Thyroid gland (tissue), 4 donors: ENCODE measurements at regions not wholly inside any gene's neighbourhood (a gene's known extent, or its start where the extent isn't known, plus 50 kb on each side); places are given as distances from the start of the nearest gene placed in this dataset.

ENCODE experiments used
- DNase-seq, 2 donors: peaks; one replicate each; pipeline ENCODE4 v3.0.0-alpha.2; 2019
- H3K27ac ChIP-seq, 3 donors: fragments of 200-600 bp; sonication (generic); 1 replicate in 2 of 3; 2 replicates in 1 of 3; pipeline ENCODE4 v1.5.1; 2016 to 2019; ENCODE audit warnings: mild to moderate bottlenecking in 1 of 3, moderate library complexity in 1 of 3
- H3K27me3 ChIP-seq: fragments of 200-600 bp; sonication (generic); one replicate; pipeline ENCODE4 v1.5.1; 2019
- H3K36me3 ChIP-seq, 2 donors: fragments of 200-600 bp; sonication (generic); one replicate each; pipeline ENCODE4 v1.5.1; 2016 to 2019
- H3K4me1 ChIP-seq, 2 donors: fragments of 200-600 bp; sonication (generic); one replicate each; pipeline ENCODE4 v1.5.1; 2017 to 2019
- H3K4me3 ChIP-seq, 3 donors: fragments of 200-600 bp; sonication (generic); replicated peaks in 1 of 3; 1 replicate in 2 of 3; 2 replicates in 1 of 3; pipeline ENCODE4 v1.5.1; 2016; ENCODE audit warnings: mild to moderate bottlenecking in 1 of 3
- H3K9me3 ChIP-seq: fragments of 200-600 bp; sonication (generic); one replicate; pipeline ENCODE4 v1.5.1; 2017
- CTCF ChIP-seq, 6 experiments: fragments of 200-600 bp in 3 of 6; fragments of 450-650 bp in 3 of 6; sonication (generic) in 3 of 6; IDR thresholded peaks; one replicate each; pipeline ENCODE4 v1.5.1; 2016 to 2019; ENCODE audit warnings: antibody characterized with exemption in 6 of 6, mild to moderate bottlenecking in 2 of 6, inconsistent platforms in 1 of 6, moderate library complexity in 1 of 6
- POLR2A ChIP-seq, 2 donors: fragments of 450-650 bp; IDR thresholded peaks; one replicate each; pipeline ENCODE4 v1.6.1; 2017; ENCODE audit warnings: antibody characterized with exemption in 2 of 2, mild to moderate bottlenecking in 2 of 2, moderate library complexity in 1 of 2
- WGBS, 2 donors: methylation state at CpG; one replicate each; pipeline ENCODE4 v1.1.5; 2017; 5-methylcytosine and 5-hydroxymethylcytosine counted together
- intact Hi-C: fragments of 100-400 bp; cut with DNase I; formaldehyde crosslinking; loops from one replicate; pipeline ENCODE4 v1.15.1; 2023

GRCh38 chr4:157896726-157897125 is 276.1 kb downstream of the GASK1B start:
- Histone ChIP-seq H3K36me3 (no peaks in the 10 kb centered on the region), H3K4me1 (no peaks in the 10 kb centered on the region)
- WGBS, 2 donors = 86 to 90% methylated on average over 3 of the region's 3 CpGs

GRCh38 chr4:157895205-157895604 is 277.6 kb downstream of the GASK1B start:
- intact Hi-C loops = no loop called here
- TF ChIP-seq CTCF (IDR thresholded peaks at IDR 0.05) (no peak), POLR2A (IDR thresholded peaks at IDR 0.05) (no peak)

More at GRCh38 chr4:157896726-157897125, 276.1 kb downstream of the GASK1B start:
- Histone ChIP-seq H3K27ac (no peak overlapping the region), H3K9me3 (no peaks in the 10 kb centered on the region), H3K4me3 (no peak overlapping the region), H3K27me3 (no peaks in the 10 kb centered on the region)
- intact Hi-C loops = no loop called here
- no peak for DNase-seq
- TF ChIP-seq POLR2A (IDR thresholded peaks at IDR 0.05) (no peak), CTCF (IDR thresholded peaks at IDR 0.05) (no peak)

GRCh38 chr4:157889788-157890187 is 283.0 kb downstream of the GASK1B start:
- H3K4me1 ChIP-seq = no peaks in the 10 kb centered on the region
- 87 to 90% methylated on average over 2 of the region's 2 CpGs for WGBS, 2 donors
- intact Hi-C loops = no loop called here
- H3K27me3 ChIP-seq = no peaks in the 10 kb centered on the region
- no peak overlapping the region for H3K27ac ChIP-seq
- no peaks in the 10 kb centered on the region for H3K9me3 ChIP-seq
- no peak for TF ChIP-seq CTCF (IDR thresholded peaks at IDR 0.05)
- TF ChIP-seq POLR2A (IDR thresholded peaks at IDR 0.05) = no peak
- no peaks in the 10 kb centered on the region for H3K36me3 ChIP-seq
- no peak overlapping the region for H3K4me3 ChIP-seq
- no peak for DNase-seq

More at GRCh38 chr4:157895205-157895604, 277.6 kb downstream of the GASK1B start:
- DNase-seq = no peak
- Histone ChIP-seq H3K27ac (no peak overlapping the region), H3K4me1 (no peaks in the 10 kb centered on the region), H3K27me3 (no peaks in the 10 kb centered on the region), H3K36me3 (no peaks in the 10 kb centered on the region), H3K9me3 (no peaks in the 10 kb centered on the region), H3K4me3 (no peak overlapping the region)
- WGBS, 2 donors = 78 to 85% methylated on average over 4 of the region's 4 CpGs

GRCh38 chr4:157888281-157888680 is 284.5 kb downstream of the GASK1B start:
- 80 to 82% methylated on average over 4 of the region's 4 CpGs for WGBS, 2 donors
- no peak for TF ChIP-seq CTCF (IDR thresholded peaks at IDR 0.05)
- TF ChIP-seq POLR2A (IDR thresholded peaks at IDR 0.05) = no peak
- no peak overlapping the region for H3K27ac ChIP-seq
- H3K4me3 ChIP-seq = no peak overlapping the region
- H3K36me3 ChIP-seq = no peaks in the 10 kb centered on the region
- intact Hi-C loops = no loop called here
- H3K9me3 ChIP-seq = no peaks in the 10 kb centered on the region
- no peaks in the 10 kb centered on the region for H3K4me1 ChIP-seq
- no peaks in the 10 kb centered on the region for H3K27me3 ChIP-seq
- DNase-seq = no peak

GRCh38 chr4:157887316-157887715 is 285.5 kb downstream of the GASK1B start:
- Histone ChIP-seq H3K4me3 (no peak overlapping the region), H3K4me1 (no peaks in the 10 kb centered on the region), H3K27me3 (no peaks in the 10 kb centered on the region), H3K9me3 (no peaks in the 10 kb centered on the region), H3K27ac (no peak overlapping the region), H3K36me3 (no peaks in the 10 kb centered on the region)
- no peak for TF ChIP-seq CTCF (IDR thresholded peaks at IDR 0.05)
- TF ChIP-seq POLR2A (IDR thresholded peaks at IDR 0.05) = no peak
- WGBS, 2 donors = 84 to 90% methylated on average over 3 of the region's 3 CpGs
- DNase-seq = no peak
- intact Hi-C loops = no loop called here
